IPS DF 19.7 (cell line): ENCODE measurements at regions not wholly inside any gene's neighbourhood (a gene's known extent, or its start where the extent isn't known, plus 50 kb on each side); places are given as distances from the start of the nearest gene placed in this dataset.

ENCODE experiments used
- DNase-seq: peaks from one replicate; pipeline ENCODE4 v3.0.0-alpha.2; 2013; ENCODE audit warnings: low read depth, low spot score

DNA sequence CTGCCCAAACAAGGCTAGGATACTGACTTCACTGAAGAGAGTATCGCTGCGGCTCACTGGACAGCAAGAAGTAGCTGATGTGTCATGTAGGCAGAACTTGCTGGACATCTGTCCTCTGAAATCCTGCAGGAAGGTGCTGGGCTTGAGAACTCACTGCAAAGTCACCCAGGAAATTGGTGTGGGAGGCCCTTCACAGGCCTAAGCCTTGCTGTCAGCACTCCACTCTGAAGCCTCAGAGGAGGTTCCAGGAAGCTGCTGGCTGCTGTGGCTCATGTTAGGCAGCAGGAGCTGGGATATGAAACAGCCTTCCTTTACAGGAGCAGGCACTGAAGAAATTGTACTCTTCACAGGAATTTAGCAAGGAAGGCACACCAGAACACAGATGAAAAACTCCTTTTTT, 88.3 kb upstream of the CCDC68 start:
- no peak for DNase-seq

DNA sequence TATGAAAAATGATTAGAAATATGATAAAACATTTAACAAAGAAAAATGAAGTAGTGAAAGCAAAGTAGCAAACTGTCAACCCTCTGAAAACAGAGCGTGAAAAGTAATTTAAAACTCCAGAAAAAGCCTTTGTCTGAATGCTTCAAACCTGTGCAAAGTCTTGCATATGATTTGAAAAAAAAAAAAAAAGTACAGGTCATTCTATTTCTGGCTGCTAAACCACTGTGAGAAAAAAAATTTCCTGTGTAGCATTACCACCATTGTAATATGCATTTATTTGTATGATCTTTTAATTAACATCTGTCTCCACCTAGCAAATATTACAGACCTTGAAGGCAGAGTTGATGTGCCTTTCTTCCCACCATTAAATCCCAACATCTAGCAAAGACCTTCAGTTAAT, 82.1 kb upstream of the CCDC68 start:
- no peak for DNase-seq

DNA sequence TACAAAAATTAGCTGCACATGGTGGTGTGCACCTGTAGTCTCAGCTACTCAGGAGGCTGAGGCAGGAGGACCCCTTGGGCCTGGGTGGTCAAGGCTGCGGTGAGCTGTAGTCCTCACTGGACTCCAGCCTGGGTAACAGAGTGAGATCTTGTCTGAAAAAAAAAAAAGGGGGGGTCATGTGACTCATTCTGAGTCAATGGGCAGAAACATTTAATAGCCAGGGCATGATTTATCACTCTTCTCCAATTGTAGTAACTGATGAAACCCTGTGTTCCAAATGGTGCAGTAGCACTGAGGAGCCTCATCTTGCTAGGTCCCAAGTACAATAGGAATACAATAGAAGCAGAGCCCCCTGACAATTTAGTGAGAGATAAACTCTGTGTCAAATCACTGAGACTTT, 78.9 kb upstream of the CCDC68 start:
- no peak for DNase-seq

DNA sequence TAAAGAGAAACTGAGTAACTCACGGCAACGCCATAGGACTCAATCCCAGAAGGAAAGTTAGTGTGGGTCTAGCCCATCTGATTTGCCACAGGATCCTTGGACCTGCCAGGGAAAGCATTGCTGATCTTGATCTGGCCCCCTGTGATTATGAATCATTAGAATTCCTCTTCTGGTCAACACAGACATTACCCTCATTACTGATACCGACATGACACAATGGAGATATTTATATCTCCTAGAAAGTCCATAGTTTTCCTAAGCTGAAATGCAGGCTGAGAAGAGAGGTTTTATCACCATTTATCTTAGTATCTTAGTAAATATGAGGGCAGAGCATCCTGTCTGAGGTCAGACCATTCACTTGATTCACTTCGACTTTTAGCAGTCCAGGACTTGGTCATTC, 75.5 kb upstream of the CCDC68 start:
- no peak for DNase-seq

DNA sequence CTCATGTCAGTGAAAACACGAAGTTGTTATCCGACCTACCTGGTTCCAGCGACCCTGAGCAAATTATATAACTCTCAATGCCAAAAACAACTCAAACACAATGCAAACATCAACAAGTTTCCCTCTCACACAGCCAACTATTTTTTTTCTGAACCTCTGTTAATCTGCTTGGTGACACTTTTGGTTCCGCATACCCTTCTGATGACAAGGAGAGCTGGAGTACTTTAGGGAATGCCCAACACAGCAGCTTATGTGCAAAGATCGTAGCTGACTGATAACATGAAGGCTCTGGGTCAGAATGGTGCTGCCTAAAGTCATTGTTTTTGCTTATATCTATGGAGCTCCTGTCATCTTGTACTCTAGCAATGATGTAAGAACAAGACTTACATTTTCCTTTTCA, 72.7 kb upstream of the CCDC68 start:
- DNase-seq = no peak

DNA sequence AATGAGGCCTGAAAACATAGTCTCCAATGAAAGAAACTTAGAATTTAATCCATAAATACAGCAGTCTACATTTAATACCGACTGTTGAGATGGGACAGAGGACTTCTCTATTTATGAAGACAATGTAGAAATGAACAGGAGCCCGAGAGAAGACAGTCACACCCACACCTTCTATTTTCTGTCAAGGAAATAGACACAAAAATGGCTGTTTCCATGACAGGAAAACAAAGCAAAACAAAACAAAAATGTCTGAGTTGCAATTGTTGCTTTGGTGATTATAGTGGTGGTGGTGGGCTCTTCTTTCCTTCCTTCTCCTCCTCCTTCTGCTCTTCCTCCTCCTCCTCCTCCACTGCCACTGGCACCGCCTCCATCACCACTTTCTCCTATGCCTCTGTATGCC, 72.3 kb upstream of the CCDC68 start:
- no peak for DNase-seq

DNA sequence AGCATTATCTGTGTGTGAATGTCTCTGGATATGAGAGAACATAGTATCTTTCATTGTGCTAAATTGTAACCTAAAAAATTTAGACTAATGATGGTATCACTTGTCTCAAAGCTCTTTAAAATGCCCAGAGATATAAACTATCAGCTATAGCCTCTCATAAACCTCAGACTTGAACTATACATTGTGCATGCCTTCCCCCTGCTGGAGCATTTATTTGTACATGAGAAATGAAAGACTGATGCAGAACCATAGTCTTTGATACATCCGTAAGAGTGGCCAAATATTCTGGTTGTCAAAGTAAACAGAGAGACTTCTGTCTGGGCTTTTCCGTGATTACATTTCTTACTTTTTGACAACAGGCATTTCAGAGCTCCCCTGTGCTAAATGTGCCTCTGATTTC, 71.9 kb upstream of the CCDC68 start:
- no peak for DNase-seq

DNA sequence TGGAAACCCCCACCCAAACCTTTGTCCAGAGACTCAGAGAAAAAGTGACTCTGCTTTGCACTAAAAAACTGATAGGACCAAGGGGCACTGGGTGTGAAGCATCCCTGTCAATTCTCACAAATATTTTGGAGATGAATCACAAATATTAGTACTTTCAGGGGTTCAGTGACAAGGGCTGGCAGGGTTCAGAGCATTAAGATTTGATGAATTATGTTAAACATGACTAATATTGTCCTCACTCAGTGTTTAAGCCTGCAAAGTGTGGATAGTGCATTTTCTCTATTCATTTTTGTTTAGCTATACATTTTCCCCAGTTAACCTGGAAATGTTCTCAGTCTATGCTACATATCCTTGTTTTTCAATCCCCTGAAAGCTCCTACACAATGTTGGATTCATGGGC, 65.3 kb upstream of the CCDC68 start:
- no peak for DNase-seq

DNA sequence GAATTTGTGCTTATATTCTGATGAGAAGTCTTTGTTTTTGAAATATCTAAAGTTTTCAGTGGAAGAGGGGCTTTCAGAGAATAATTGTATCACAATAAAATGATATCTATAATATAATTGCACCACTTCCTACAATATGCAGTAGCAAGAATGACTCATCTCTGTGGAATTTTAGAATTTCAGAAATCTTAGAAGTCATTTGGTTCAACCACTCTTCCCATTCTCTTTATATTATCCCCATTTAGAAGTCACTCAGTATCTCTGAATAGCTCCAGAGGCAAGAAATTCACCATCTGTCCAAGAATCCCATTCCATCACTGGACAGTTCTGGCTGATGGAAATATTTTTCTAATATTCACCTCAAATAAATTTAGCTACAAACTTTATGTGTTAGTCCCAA, 59.3 kb upstream of the CCDC68 start:
- no peak for DNase-seq

DNA sequence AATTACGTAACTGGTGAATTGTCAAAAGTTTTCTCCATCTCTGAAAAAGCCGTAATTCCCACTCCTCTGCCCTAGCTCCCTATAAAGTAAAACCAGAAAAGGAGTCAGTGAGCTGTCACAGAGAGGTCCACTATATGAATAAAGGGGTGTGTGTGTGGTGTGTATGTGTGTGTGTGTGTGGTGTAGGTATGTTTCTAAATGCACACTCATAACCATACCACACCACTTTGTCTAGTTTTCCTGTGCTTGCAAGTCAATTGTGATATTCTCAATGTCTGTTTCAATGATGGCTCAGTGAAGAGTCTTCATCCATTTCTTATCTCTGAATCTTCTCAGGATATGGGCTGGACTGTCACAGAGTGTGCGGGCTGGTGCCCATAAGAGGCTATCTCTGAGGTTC, 54.8 kb upstream of the CCDC68 start:
- DNase-seq = no peak

DNA sequence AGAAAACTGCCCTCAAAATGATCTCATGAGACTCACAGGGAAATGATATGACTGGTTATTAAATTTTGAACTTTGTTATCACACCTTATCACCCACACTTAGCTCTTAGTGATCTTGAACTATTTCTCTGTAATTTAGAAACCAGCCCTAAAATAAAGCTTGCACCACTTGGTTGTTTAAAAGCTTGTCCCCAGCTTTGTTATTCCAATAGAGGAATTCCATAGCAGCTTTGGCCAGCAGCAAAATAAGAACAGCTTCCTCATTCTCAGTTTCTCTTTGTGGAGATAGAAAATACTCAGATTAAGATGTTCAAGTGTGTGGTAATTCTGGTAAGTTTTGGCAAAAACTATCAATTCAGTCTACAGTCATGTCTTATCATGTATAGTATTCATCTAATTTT, 54.4 kb upstream of the CCDC68 start:
- DNase-seq = no peak

DNA sequence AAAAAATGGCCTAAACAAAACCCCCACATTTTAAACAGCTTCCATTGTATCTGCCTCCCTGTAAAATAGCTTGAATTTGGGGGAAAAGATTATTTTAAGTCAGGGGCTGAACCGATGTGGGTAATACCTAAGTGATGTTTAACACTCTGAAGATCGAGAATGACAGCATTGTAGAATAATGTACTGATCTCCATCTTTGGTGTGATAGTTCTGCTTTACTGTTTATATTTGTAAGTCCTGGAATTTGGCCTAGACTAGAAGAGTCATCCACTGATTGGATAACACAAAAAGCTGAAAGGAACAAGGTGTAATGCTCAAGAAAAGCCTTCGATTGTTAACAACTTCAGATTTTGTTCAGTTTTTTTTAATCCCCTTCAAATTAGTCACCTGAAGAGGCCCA, 53.8 kb upstream of the CCDC68 start:
- no peak for DNase-seq

DNA sequence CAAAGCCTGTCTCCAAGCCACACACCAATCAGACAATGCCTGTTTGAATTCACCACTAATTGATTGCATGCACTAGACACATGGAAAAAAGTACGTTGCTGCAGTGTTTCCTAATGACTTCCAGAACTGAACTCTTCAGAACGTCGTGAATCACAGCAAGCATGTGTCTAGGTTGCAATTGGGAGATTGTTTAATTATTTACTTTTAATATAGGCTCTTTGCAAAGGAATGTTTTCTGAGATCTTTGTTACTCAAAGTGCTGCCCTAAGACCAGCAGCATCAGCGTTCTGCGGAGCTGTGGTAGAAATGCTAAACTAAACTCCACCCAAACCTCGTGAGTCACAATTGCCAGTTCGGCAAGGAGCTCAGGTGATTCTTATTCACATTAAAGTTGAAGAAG, 52.7 kb upstream of the CCDC68 start:
- DNase-seq = peak; percentile 3
